ENCODE measurements at regions not wholly inside any gene's neighbourhood (a gene's known extent, or its start where the extent isn't known, plus 50 kb on each side); places are given as distances from the start of the nearest gene placed in this dataset.
"Not testable (repeated sequence)": the region's sequence is repeated elsewhere in the genome, so short reads cannot be mapped to it uniquely, and the experiment has no call there.

GRCh38 chr6:134621858-134622257 is 303.9 kb upstream of the SGK1 start:
- H3K27ac ChIP-seq: peak overlapping the region; percentile 72 to 85

DNA sequence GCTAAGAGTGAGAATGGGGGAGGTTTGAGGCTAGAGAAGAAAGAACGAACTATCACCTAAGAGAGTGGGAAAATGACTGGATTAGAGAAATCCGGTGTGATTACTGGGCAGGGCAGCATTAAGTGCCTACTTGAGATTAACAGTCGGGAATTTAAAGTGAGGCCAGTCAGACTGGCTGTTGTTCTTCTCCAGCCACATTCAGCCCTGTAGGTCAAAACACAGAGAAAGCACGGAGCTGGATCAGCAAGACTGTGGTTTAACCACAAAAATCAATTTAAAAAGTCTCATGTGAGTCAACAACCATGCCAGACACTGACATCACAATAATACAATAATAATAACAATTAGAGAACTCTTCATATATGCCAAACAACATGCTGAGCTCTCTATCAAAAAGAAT is 301.9 kb upstream of the SGK1 start:
- H3K4me1 ChIP-seq (replicated peaks): peaks cover 4% of the 10 kb centered on the region
- no peaks in the 10 kb centered on the region for H3K36me3 ChIP-seq
- H3K27ac ChIP-seq: no peak overlapping the region
- WGBS: 81% methylated on average over 4 of the region's 4 CpGs
- DNase-seq (ENCODE audit: low spot score): no peak
- no peak for TF ChIP-seq POLR2AphosphoS5 (IDR thresholded peaks at IDR 0.05)
- TF ChIP-seq CTCF (IDR thresholded peaks at IDR 0.05): no peak
- H3K4me3 ChIP-seq: no peak overlapping the region
- no peaks in the 10 kb centered on the region for H3K9me3 ChIP-seq
- intact Hi-C loops (cut with DNase I): no loop called here
- H3K27me3 ChIP-seq (replicated peaks; ENCODE audit: insufficient read depth): no peaks in the 10 kb centered on the region

More at GRCh38 chr6:134621858-134622257, 303.9 kb upstream of the SGK1 start:
- Histone ChIP-seq H3K4me1 (replicated peaks) (peaks cover 4% of the 10 kb centered on the region), H3K9me3 (no peaks in the 10 kb centered on the region), H3K27me3 (replicated peaks; ENCODE audit: insufficient read depth) (no peaks in the 10 kb centered on the region), H3K4me3 (no peak overlapping the region), H3K36me3 (no peaks in the 10 kb centered on the region)
- TF ChIP-seq CTCF (IDR thresholded peaks at IDR 0.05): no peak
- peak; percentile 94 for TF ChIP-seq POLR2AphosphoS5 (IDR thresholded peaks at IDR 0.05)
- TF ChIP-seq POLR2A (IDR thresholded peaks at IDR 0.05): peak; percentile 19
- DNase-seq (ENCODE audit: low spot score): peak; percentile 96
- intact Hi-C loops (cut with DNase I): no loop called here

GRCh38 chr6:134619077-134619476 is 301.2 kb upstream of the SGK1 start:
- Histone ChIP-seq H3K4me3 (no peak overlapping the region), H3K27ac (no peak overlapping the region), H3K4me1 (replicated peaks) (peaks cover 4% of the 10 kb centered on the region), H3K36me3 (no peaks in the 10 kb centered on the region), H3K9me3 (no peaks in the 10 kb centered on the region), H3K27me3 (replicated peaks; ENCODE audit: insufficient read depth) (no peaks in the 10 kb centered on the region)
- DNase-seq (ENCODE audit: low spot score): no peak
- WGBS: 96% methylated on average over 5 of the region's 5 CpGs
- no peak for TF ChIP-seq CTCF (IDR thresholded peaks at IDR 0.05)
- TF ChIP-seq POLR2AphosphoS5 (IDR thresholded peaks at IDR 0.05): no peak
- no peak for TF ChIP-seq POLR2A (IDR thresholded peaks at IDR 0.05)
- intact Hi-C loops (cut with DNase I): no loop called here

- DNase-seq (ENCODE audit: low spot score): no peak
- no peak overlapping the region for H3K4me3 ChIP-seq
- WGBS: 91% methylated on average over 5 of the region's 5 CpGs
- intact Hi-C loops (cut with DNase I): no loop called here
- TF ChIP-seq CTCF (IDR thresholded peaks at IDR 0.05): no peak
- no peak for TF ChIP-seq POLR2A (IDR thresholded peaks at IDR 0.05)
- TF ChIP-seq POLR2AphosphoS5 (IDR thresholded peaks at IDR 0.05): no peak
- no peaks in the 10 kb centered on the region for H3K9me3 ChIP-seq
- no peaks in the 10 kb centered on the region for H3K36me3 ChIP-seq
- H3K27me3 ChIP-seq (replicated peaks; ENCODE audit: insufficient read depth): no peaks in the 10 kb centered on the region
- no peak overlapping the region for H3K27ac ChIP-seq
- no peaks in the 10 kb centered on the region for H3K4me1 ChIP-seq (replicated peaks)
Measured at GRCh38 chr6:134614606-134615485, 296.9 kb upstream of the SGK1 start.

DNA sequence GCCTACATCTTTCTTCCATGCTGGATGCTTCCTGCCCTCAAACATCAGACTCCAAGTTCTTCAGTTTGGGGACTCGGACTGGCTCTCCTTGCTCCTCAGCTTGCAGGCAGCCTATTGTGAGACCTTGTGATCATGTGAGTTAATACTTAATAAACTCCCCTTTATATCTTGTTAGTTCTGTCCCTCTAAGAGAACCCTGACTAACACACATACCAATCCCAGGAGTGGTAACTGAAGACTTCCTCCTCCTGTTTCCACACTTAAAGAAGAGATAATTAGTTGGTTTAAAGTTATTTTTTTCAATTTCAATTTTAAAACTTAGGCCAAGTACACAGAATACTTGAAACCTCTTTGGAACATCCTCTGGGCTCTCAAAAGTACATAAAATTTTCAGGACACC is 294.2 kb upstream of the SGK1 start:
- 94% methylated on average over 1 of the region's 1 CpG for WGBS
- DNase-seq (ENCODE audit: low spot score); H3K27me3 ChIP-seq (replicated peaks; ENCODE audit: insufficient read depth); H3K27ac ChIP-seq; H3K4me3 ChIP-seq; H3K4me1 ChIP-seq (replicated peaks); H3K36me3 ChIP-seq; H3K9me3 ChIP-seq; intact Hi-C loops (cut with DNase I): not testable (repeated sequence)

Measured in prostate gland (tissue), 2 donors.